ENCODE measurements at regions not wholly inside any gene's neighbourhood (a gene's known extent, or its start where the extent isn't known, plus 50 kb on each side); places are given as distances from the start of the nearest gene placed in this dataset.

DNA sequence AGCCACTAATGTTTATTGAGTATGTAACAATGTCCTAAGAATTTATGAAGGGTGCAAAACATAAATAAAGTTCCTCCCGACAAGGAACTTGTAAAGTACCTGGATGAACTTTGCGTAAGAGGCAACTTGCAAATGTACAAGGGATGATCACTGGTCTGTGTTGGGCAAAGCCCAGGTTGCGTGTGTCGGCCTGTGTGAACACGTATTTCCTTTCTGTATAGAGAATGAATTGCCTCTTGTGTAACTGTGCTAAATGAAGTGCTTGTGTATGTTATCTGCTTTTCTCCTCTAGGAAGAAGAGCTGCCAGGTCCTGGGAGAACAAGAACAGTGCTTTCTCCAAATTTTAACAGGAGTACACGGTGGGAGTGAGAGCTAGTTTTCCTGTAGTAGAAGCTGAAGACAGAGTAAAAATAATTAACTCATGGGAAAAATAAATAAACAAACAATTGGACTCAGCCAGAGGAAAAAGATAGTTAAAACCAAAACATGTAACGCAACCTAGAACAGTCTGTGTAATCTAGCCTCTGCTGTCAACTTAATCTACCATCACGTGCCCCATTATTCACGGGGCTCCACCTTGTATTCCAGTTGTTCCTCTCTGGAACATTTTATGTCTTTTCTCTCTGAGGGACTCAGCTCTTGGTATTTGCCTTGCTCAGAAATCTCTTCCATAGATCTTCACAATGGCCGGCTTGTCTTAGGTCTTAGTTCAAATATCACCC lies 83.7 kb upstream of the RASGRP1 start:
- DNase-seq, result no peak

DNA sequence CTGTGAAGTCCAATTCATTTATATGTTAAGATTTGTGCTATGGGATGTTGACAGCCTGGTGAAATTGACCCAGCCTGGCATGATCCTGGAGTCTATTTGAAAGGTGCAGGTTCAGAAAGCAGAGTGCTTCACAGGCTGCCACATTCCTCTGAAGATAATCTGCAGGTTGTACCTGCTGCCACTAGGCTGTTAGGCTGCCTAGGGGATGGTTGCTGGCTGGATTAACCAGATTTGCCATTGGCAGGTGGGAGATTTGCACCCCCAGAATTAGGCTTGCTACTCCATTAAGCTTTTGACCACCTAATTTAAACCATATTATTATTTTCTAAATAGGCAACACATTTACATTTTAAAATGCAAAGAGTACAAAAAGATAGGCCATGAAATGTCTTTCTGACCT lies 85.8 kb upstream of the RASGRP1 start:
- no peak for DNase-seq

DNA sequence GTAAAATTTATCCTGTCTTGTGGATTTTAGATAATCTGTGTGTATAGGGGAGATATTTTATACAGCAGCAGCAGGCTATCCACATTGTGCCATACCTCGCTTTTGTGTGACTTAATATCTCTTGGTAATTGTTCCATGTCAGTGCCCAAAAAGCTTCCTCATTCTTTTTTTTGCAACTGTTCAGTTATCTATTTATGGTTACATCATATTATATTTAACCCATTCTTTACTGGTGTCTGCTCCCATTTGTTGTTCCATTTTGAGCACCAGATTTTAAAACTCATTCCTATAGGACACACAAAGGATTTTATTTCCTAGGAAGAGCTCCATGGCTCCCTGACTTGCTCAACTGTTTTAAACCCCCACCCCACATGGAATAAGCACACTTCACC lies 86.3 kb upstream of the RASGRP1 start:
- no peak for DNase-seq

DNA sequence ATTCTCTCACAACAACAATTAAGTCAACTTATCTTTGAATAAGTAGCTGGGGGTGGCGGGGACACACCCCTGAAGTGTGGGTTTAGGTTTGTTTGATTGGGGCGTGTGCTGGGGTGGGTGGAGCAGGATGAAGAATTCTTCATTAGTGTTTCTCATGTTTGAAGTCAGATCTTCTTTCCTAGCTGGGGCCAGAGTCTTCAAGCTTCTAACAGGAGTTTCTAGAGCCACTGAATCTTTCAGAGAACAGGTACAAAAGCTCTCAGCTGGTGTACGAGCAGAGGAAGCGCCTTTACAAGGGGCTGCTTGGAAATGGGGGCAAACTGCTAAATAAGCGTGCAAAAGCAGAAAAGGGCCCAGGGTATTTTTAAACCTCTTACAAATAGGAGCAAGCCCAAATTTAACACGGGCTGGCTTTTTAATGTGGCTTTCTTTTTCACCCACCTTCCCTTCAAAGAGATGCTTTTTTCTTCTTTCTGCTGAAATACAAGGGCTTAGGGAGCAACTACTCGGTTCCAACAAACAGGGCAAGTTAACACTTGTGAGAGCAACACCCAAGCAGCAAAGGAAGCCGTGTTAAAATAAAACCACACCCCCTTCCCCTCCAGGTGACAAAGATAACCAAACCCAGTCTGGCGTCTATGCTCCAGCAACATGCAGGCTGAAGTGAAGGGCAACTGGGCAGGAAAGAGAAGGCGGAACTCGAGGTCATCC lies 86.9 kb upstream of the RASGRP1 start:
- DNase-seq, result no peak

DNA sequence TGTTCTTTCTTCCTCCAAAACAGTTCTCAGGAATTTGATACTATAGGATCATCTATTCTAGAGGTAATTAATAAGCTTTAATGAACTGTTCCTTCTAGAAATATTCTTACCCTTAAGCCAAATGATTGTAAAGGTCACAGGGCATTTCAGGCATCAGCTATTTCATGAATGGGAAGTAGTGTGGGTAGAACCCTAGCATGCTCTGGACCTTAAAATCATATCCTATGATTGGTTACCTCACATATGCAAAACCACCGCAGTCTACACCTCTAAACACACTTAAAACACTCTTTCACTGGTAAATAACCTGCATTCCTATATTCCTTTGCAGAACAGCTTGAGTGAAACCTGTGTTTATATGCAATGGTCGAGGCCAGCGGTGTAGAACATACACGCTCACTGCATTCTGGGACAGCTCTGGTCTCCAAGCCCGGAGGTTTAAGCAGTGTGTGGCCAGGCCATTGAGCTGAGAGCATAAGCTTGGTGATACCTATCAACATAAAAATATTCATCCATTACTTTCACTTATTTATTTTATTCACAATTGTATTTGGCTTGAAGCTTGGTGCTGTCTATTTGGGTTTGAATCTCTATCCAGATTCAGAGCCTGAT lies 87.7 kb upstream of the RASGRP1 start:
- DNase-seq, result no peak

DNA sequence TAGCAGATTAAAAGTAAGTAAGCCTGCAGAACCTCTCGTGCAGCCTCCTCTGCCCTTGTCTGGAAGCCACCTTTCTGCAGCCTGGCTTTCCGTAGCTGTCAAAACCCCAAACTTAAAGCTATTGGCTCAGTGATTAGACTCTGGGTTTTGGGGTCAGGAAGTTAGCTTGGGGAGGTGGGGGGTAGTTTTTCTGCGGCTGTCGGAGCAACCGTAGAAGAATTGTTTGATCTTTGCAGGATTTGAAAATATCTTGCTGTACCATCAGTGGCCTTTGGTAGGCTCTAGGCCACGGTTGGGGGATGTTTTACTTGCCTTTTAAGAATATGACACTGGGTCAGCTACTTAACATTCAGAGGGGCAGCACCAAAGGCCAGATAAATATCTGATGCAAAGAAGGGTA lies 88.4 kb upstream of the RASGRP1 start:
- peak; percentile 68 for DNase-seq

DNA sequence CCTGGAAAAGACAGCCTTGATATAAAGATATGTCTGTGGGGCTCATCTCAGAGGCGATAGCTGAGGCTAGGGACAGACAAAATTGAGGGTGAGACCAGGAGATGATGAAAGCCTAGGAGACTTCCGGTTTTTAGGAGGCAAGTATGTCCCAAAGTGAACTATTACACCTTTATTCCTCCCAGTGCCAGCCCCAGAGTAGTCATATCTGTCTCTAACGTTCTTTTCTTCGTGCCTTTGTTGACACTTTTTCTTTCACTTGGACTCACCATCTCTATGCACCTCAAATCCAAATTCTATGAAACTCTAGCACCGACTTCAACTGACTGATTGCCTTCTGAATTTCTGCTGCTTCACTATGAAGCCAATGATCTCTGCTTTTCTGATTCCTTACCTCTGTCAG lies 93.8 kb upstream of the RASGRP1 start:
- DNase-seq, result no peak

DNA sequence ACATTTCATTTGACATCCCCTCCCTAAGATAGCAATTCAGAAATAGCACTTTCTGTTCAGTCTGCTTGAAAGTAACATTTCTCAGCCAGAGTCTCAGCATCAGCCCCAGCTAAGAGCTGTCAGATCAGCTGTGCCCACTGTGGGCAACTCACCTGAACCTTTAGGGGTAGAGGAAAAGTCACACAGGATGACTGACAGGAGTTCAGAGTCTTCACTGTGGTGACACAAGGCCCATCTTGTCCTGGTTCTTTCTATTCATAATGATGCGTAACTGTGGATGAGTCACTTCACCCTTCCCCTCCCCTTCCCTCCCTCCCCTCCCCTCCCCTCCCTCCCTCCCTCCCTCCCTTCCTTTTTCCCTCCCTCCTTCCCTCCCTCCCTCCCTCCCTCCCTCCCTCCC lies 96.1 kb upstream of the RASGRP1 start:
- no peak for DNase-seq

DNA sequence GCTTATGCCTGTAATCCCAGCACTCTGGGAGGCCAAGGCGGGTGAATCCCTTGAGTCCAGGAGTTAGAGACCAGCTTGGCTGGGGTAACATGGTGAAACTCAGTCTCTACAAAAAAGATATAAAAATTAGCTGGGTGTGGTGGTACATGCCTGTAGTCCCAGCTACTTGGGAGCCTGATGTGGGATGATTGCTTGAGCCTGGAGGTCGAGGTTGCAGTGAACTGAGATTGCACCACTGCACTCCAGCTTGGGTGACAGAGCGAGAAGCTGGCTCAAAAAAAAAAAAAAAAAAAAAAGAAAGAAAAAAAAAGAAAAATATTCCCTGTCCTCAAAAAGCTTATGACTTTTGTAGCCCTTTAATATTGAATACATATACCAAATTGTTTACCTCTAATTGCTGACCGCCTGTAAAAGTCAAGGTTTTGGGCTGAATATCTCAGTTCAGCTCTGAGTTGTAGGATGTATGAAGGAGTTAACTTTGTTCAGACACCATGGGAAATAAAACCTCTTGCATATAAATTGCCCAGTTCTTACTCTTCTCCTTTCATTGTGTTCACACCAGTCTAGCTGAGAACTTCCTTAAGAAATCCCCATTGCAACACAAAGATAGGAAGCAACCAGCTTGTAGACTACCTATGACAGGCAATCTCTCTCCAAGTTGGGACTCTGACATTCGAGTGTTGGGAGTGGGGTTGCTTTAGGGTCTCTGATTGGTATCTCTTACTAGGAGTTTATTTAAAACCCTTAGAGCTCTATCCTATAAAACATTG lies 97.6 kb upstream of the RASGRP1 start:
- no peak for DNase-seq

DNA sequence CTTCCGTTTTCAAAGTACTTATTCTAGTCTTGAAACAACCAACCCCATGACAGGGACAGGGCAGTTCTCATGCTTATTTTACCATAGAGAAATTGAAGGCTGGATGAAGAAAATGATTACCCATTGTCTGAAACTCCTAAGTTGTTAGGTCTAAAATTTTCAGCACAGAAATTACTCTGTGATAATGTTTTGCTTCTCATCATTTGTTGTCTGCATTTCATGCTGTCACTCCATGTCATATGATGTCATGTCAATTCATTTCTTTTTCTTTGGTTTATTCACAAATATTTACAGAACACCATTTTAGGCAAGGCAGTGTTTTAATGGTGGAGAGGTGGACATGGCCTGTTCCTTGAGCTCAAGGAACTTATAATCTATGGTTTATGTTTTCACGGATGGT lies 98.2 kb upstream of the RASGRP1 start:
- no peak for DNase-seq

DNA sequence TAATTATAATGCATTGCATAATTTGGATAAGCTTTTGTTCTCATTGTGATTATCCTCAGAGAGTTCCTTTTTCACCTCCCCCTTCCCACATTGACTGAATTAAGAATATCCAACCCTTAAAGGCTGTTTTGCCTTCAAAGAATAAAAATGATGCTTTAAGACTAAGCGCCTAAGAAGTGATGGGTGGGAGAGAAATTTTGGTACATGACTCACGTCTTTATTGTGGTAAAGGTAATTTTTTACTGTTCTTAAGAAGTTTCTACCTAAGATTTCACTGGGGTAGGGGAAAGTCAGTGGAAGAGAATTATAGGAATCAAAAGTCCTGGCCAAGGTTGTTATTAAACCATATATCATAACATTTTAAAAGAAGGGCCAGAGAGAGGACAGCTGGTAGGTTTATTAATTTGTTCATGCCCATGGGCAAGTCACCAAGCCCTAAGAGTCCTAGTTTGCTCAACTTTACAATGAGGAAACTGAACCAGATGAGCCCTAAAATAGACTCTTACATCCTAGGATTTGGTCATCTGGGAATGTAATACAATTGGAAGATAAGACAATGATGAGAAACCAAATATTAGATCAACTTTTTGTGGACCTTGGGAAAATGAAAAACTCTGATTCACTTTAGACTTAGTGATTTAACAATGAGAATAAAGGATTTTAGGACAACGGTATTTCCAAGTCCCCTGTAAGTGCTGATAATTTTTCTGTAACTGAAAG lies 101.1 kb upstream of the RASGRP1 start:
- no peak for DNase-seq

DNA sequence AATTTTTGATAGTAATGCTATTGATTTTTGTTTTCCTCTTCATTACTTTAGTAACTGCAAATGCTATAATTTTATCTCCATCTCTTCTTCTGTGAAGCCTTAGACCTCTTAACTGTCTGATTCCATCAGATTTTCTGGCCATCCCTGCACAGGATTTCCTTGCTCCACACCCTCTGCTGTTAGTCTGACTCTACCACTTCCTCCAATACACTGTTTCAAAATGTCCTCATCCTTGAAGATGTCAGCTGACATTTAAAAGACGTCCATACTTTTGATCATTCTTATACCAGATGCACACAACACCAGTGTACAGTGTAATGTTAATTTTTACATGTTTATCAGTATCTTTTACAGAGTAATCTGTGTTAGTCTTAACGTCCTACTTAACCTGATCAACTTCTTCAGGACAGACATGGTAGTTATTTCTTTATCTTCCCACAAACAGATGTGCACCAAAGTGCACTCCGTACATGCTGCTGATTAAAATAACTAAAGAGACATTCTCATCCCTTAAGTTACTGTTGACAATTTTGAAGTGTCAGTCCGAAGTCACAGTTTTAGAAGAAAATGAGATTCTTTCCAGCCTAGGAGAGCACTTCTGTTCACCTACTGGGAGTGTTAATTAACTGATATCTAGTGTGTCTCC lies 102.4 kb upstream of the RASGRP1 start:
- no peak for DNase-seq

DNA sequence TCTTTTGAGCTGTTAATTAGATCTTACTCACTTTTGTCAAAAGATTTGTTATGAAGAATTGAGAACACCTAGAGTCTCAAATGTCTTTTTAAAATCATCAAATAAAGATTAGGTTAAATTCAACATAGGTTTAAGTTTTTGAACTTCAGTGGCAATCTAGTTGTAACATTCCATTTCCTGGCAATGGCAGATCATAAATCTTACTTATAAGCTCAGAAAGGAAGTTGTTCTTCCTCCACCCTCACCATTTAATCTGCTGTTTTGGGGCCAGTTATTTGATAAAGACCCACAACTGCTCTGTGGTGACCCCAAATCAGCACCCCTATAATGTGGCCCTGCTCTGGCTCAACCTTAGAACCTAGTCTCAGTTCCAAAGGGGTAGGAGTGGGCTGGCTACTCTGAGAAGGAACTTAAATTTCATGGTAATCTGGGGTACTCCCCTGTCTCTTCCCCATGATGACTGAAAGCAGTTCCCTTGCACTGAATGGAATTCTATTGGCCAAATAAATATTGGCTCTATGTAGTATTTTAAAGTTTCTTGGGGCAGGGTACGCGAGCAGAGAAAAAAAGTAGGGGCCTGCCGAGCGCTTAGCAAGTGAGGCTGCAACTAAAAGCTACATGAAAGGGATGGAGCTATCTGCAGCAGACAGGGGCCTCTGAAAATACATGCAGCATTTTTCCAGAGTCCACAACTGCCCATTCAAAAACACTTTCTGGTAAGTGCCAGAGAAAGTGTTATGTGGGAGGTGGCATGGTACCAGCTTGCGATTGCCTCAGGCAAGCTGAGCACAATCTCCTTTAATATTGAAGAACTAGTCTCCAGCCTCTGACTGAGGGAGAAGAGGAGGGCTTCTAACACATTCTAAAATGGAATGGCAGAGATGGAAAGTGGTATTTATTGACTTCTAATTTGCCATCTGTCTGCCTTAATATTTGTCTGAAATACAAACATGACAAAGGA lies 103.6 kb upstream of the RASGRP1 start:
- DNase-seq, result no peak

DNA sequence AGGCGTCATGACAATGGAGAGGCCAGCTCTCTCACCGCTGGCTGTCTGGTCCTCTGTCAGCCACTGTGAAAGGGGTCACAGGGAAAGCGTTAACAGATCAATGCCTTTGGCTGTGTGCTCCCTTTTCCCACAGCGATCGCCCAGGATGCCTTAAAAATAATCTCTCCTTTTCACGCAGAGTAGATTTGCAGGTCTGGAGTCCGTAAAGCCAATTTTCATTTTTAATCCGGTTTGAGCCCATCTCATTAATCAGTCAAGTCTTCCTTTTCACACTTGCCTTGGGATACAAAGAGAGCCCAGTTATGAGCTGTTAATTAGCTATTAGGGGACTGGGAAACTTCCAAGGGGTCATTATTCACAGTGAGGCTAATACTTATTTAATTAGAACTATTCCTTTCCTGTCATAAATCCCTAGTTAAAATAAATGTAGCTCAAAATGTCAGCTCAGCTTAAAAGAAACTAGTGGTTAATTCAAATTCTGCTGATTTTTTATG lies 104.3 kb upstream of the RASGRP1 start:
- no peak for DNase-seq

DNA sequence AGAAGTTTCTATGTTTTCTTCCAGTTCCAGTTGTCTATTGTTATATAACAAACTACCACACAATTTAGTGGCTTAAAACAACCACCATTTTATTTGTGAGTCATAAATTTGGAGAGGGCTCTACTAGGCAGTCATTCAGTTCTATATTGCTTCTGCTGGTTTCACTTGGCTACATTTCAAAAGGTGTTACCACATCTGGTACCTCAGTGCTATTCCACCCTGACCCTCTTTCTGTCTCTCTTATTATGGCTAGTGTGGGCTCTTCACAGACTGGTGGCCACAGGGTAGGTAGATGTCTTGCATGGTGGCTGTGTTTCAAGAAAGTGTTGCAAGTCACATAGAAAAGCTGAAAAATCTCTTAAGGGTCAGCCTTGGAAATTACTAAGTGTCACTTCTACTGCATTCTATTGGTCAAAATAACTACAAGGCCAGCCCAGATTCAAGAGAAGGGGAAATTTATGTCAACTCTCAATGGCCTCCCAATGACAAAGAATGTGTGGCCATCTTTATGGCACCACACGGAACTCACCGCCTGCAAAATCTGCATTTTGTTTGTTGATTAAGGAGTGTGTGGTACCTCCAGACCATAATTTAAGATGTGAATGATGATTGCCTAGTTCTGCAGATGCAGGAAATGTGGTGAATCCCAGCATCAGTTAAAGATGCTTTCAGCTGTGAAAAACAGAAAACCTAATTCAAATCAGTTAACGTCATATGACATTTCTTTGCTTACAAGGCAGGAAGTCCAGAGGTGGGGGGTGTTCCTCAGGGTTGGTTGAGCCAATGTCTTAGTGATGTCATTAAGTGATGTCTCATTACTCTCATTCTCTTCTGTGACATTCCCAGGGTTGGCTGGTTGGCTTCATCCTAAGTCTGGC lies 105.8 kb upstream of the RASGRP1 start:
- no peak for DNase-seq

DNA sequence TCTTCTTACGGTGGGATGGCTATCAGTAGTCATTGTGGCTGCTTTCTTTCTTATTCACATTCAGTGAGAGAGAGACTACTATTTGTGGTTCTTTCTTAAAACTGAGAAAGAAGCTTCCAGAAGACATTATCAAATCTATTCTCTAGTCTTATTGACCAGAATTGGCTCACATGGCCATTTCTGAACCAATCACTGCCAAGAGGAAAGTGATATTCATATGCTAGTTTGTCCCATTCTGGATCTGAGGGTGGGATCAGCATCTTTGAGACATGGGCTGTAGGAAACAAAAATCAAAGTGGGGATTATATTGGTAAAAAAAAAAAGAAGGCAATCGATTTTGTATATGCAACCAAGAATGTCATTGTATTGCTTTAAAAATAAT lies 106.4 kb upstream of the RASGRP1 start:
- DNase-seq, result no peak

DNA sequence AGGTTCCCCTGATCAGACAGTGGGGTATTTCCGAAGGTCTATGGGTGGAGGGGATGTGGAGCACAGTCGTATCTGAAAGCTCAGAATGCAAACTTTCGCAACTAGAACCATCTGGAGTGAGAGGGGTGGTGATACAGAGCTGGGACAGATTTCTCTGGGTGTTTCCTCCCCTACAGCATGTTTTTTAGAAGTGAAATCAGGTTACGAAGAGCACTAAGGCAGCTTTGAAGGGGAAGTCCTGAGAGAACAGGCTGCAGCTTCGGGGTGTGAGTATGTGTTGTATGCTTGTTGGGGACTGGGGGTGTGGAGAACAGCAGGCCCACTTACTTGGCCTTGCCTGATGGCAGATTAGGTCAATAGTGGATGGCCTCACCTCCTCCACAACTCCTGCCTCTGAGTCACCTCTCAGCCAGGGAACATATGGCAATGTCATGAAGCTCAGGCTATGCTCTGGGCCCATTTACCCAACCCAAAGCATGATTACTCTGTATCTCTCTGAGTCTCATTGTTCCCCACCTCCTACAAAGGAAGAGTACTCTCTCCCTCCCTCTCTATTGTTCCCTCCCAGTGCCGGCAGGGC lies 107.2 kb upstream of the RASGRP1 start:
- DNase-seq, result no peak

DNA sequence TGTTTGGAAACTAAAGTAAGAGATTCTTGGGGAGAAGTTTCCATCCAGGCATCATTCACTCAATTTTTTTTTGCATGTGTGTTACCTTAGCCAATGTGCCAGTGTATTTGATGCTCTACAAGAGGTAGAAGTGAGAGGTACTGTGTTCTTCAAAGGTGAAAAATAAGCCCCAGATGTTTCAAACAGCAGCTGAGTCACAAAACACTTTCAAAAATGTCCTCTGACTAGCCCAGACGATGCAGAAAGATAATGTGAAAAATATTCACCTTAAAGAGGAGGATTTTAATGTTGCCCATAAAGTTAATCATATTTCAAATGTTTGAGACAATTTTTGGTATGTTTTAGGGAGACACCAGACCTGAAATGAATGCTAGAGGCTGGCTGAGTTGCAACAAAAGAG lies 107.7 kb upstream of the RASGRP1 start:
- DNase-seq, result no peak

DNA sequence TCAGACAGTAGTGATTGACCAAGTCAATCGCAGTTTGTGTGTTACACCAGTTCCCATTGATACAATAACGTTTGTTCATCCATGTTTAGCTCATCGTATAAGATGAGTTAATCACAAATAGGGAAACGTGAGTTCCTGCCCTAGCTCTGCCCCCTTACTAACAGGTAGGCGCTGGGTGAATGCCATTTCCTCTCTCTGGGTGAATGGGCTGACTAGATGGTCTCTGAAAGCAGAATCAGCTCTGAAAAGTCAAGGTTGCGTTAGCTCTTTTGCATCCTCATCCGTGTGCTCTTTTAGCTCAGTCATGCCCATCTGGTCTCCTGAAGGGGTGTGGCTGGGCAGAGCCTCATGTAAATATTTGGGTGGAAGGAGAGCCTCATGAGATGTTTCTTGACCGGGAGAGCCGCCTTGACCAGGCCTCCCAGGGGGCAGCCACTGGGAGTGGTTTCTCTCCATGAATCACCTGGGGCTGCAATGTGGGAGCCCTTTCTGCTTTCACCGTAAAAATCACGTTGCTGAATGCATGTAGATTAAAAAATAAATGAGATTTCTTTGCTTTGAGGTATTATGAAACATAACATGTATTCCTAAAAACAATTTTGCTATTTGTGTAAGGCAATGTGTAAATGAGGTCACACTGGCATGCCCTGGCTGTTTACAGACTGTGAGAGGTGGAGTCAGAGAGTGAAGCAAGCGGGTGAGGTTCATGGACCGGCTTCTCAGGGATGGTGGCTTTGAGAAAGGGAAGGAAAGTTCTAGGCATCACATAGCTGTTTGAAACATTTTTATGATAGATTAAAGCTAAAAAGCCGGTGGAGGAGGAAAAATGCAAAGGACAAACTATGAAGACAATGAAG lies 108.4 kb upstream of the RASGRP1 start:
- DNase-seq, result no peak

Measured in activated CD8-positive, alpha-beta memory T cell treated with anti-CD3 and anti-CD28 coated beads, Interleukin-2, amount 50 U/mL, for 48 hours (primary cell).